ENCODE measurements at regions not wholly inside any gene's neighbourhood (a gene's known extent, or its start where the extent isn't known, plus 50 kb on each side); places are given as distances from the start of the nearest gene placed in this dataset.
"Not testable (repeated sequence)": the region's sequence is repeated elsewhere in the genome, so short reads cannot be mapped to it uniquely, and the experiment has no call there.

DNA sequence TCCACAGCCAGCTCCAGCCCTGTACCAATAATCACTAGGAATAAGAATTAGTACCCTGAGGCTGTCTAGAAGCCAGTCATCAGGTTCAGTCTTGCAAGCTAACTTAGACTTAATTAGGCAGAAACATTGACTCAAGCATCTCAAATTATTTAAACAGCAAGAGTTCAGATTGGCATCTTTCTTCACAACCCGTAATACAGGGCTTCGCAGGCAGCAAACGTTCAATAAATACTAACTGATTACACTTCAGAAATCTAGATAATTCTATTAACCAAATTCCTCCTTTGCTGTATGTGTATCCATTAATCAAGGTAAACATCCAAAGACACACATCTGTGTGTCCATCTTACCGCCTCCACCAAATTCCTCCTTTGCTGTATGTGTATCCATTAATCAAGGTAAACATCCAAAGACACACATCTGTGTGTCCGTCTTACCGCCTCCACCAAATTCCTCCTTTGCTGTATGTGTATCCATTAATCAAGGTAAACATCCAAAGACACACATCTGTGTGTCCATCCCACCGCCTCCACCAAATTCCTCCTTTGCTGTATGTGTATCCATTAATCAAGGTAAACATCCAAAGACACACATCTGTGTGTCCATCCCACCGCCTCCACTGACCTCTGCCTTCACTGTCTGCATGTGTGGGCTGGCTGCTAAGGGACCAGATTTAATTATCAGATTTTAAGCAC, 158.9 kb downstream of the SUCLG1 start:
- FAIRE-seq; H3K4me1 ChIP-seq (replicated peaks in 1 of 2; ENCODE audit: control insufficient read depth in 2 of 2, insufficient read depth in 2 of 2, low read length in 2 of 2); POLR2A ChIA-PET; H3K9ac ChIP-seq (ENCODE audit: insufficient read depth in 1 of 2, low read depth in 2 of 2, low read length in 2 of 2); H3K4me3 ChIP-seq; CTCF ChIA-PET (ENCODE audit: low intra/inter-chr PET ratio); H4K20me1 ChIP-seq (replicated peaks; ENCODE audit: control insufficient read depth, insufficient read depth, low read length); H2AFZ ChIP-seq (ENCODE audit: low read depth, low read length); H3K79me2 ChIP-seq (ENCODE audit: control insufficient read depth, insufficient read depth, low read length); H3K27me3 ChIP-seq (ENCODE audit: control insufficient read depth in 2 of 2, insufficient read depth in 2 of 2, low read length in 2 of 2); H3K36me3 ChIP-seq (ENCODE audit: control insufficient read depth, insufficient read depth, low read length); H3K4me2 ChIP-seq (ENCODE audit: insufficient read depth, low read length); DNase-seq (ENCODE audit: extremely low read depth in 1 of 4, low spot score in 3 of 4); H3K9me3 ChIP-seq (replicated peaks; ENCODE audit: control insufficient read depth, insufficient read depth, low read depth, low read length); ATAC-seq; BruUV-seq (replicated peaks); in situ Hi-C loops (cut with MboI); H3K27ac ChIP-seq (ENCODE audit: extremely low read depth, low read depth, low read length); H3K9me1 ChIP-seq (ENCODE audit: control insufficient read depth, insufficient read depth, low read length): not testable (repeated sequence)
- 0% methylated on average over 6 of the region's 8 CpGs for WGBS (ENCODE audit: insufficient coverage, low coverage, missing lambda C conversion rate)
- intact Hi-C loops (cut with micrococcal nuclease) = loop anchor here (5.0 to 10.0 kb wide), 3 partner anchors 223 to 715 kb away; no protein-coding TSS in a partner anchor

DNA sequence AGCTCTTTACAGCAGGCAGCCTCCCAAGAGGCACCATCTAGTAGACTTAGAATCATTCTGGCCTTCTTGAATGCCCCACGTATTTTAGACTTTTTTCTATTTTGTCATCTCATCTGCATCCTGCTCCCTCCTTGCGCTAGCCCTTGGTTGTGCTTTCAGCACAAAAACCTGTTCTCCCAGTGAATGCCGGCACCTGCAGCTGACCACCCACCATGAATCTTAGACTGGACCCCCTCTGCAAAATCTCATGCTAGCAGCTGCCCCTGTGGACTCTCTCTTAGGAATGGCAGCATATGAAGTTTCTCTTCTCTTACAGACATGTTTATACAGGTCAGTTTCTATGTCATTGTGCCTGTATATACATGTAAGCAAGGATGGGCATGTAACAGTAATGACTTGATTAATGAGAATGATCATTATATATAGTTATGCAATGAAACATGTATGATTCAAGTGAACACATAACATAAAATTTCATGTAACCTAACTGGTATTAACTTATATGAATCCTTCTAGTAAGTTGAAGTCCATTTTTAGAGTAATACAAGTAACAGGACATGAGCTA, 159.8 kb downstream of the SUCLG1 start:
- in situ Hi-C loops (cut with MboI) = loop anchor here (10.0 kb wide), 1 partner anchor 474 kb away; no protein-coding TSS in a partner anchor
- DNase-seq (ENCODE audit: extremely low read depth in 1 of 4, low spot score in 3 of 4) = no peak
- no peak overlapping the region for H3K27ac ChIP-seq (ENCODE audit: extremely low read depth, low read depth, low read length)
- 3% methylated on average over 3 of the region's 3 CpGs for WGBS (ENCODE audit: insufficient coverage, low coverage, missing lambda C conversion rate)
- H3K36me3 ChIP-seq (ENCODE audit: control insufficient read depth, insufficient read depth, low read length) = no peaks in the 10 kb centered on the region
- no TSS peak for BruUV-seq (replicated peaks)
- H3K9ac ChIP-seq (ENCODE audit: insufficient read depth in 1 of 2, low read depth in 2 of 2, low read length in 2 of 2) = no peak overlapping the region
- H3K4me3 ChIP-seq = no peak overlapping the region
- H3K4me2 ChIP-seq (ENCODE audit: insufficient read depth, low read length) = no peak overlapping the region
- FAIRE-seq = no peak
- no peaks in the 10 kb centered on the region for H3K9me3 ChIP-seq (replicated peaks; ENCODE audit: control insufficient read depth, insufficient read depth, low read depth, low read length)
- ATAC-seq = no peak
- H4K20me1 ChIP-seq (replicated peaks; ENCODE audit: control insufficient read depth, insufficient read depth, low read length) = no peaks in the 10 kb centered on the region; the same call in 1 of the 2 replicates
- no peak overlapping the region for H2AFZ ChIP-seq (ENCODE audit: low read depth, low read length)
- TF ChIP-seq TSC22D4 (tag; IDR thresholded peaks at IDR 0.05) = no peak
- no peak for TF ChIP-seq SOX6 (IDR thresholded peaks at IDR 0.05)
- no peak for TF ChIP-seq THRAP3 (IDR thresholded peaks at IDR 0.05; ENCODE audit: borderline replicate concordance)
- no peak for TF ChIP-seq PCBP1 (IDR thresholded peaks at IDR 0.05; ENCODE audit: low read depth, low read length, poor library complexity, severe bottlenecking)
- TF ChIP-seq, protein P1, sequence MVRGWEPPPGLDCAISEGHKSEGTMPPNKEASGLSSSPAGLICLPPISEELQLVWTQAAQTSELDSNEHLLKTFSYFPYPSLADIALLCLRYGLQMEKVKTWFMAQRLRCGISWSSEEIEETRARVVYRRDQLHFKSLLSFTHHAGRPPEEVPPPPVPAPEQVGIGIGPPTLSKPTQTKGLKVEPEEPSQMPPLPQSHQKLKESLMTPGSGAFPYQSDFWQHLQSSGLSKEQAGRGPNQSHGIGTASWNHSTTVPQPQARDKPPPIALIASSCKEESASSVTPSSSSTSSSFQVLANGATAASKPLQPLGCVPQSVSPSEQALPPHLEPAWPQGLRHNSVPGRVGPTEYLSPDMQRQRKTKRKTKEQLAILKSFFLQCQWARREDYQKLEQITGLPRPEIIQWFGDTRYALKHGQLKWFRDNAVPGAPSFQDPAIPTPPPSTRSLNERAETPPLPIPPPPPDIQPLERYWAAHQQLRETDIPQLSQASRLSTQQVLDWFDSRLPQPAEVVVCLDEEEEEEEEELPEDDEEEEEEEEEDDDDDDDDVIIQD (CRISPR knock-in tag; IDR thresholded peaks at IDR 0.05) = no peak
- TF ChIP-seq OTX1 (CRISPR knock-in tag; IDR thresholded peaks at IDR 0.05) = no peak
- TF ChIP-seq RNF2 (IDR thresholded peaks at IDR 0.05) = no peak
- no peak for TF ChIP-seq ZNF586 (CRISPR knock-in tag; conservative IDR thresholded peaks at IDR 0.05)
- intact Hi-C loops (cut with micrococcal nuclease) = no loop called here
- CTCF ChIA-PET (ENCODE audit: low intra/inter-chr PET ratio) = interaction anchor here (0.6 kb wide), 1 partner anchor 548 kb away, joined by 4 read pairs; no protein-coding TSS in a partner anchor
- no peaks in the 10 kb centered on the region for H3K27me3 ChIP-seq (ENCODE audit: control insufficient read depth in 2 of 2, insufficient read depth in 2 of 2, low read length in 2 of 2)
- no peaks in the 10 kb centered on the region for H3K9me1 ChIP-seq (ENCODE audit: control insufficient read depth, insufficient read depth, low read length)
- no peaks in the 10 kb centered on the region for H3K4me1 ChIP-seq (replicated peaks in 1 of 2; ENCODE audit: control insufficient read depth in 2 of 2, insufficient read depth in 2 of 2, low read length in 2 of 2)
- no peaks in the 10 kb centered on the region for H3K79me2 ChIP-seq (ENCODE audit: control insufficient read depth, insufficient read depth, low read length)
- POLR2A ChIA-PET = no interaction called here
